ENCODE measurements at regions not wholly inside any gene's neighbourhood (a gene's known extent, or its start where the extent isn't known, plus 50 kb on each side); places are given as distances from the start of the nearest gene placed in this dataset.
"Not testable (repeated sequence)": the region's sequence is repeated elsewhere in the genome, so short reads cannot be mapped to it uniquely, and the experiment has no call there.

- not testable (repeated sequence) for TF ChIP-seq CTCF (IDR thresholded peaks at IDR 0.05; ENCODE audit: insufficient read depth, low read length, poor library complexity, severe bottlenecking); EZH2phosphoT487 (conservative IDR thresholded peaks at IDR 0.05; ENCODE audit: low read length)
Measured at GRCh38 chr2:154583274-154583673, 115.2 kb upstream of the KCNJ3 start.
